ENCODE measurements at regions not wholly inside any gene's neighbourhood (a gene's known extent, or its start where the extent isn't known, plus 50 kb on each side); places are given as distances from the start of the nearest gene placed in this dataset.

GRCh38 chr5:98624145-98624880 lies 149.2 kb upstream of the RGMB start:
- 57% methylated on average over 3 of the region's 3 CpGs for WGBS
- Histone ChIP-seq H3K36me3 (no peaks in the 10 kb centered on the region), H3K4me1 (replicated peaks) (no peaks in the 10 kb centered on the region), H3K27ac (no peak overlapping the region), H3K9me3 (no peaks in the 10 kb centered on the region), H3K4me3 (no peak overlapping the region), H3K27me3 (replicated peaks; ENCODE audit: insufficient read depth) (no peaks in the 10 kb centered on the region)
- DNase-seq (ENCODE audit: low spot score) = no peak
- TF ChIP-seq POLR2A (IDR thresholded peaks at IDR 0.05) (no peak), POLR2AphosphoS5 (IDR thresholded peaks at IDR 0.05) (no peak)
- TF ChIP-seq, protein P1, sequence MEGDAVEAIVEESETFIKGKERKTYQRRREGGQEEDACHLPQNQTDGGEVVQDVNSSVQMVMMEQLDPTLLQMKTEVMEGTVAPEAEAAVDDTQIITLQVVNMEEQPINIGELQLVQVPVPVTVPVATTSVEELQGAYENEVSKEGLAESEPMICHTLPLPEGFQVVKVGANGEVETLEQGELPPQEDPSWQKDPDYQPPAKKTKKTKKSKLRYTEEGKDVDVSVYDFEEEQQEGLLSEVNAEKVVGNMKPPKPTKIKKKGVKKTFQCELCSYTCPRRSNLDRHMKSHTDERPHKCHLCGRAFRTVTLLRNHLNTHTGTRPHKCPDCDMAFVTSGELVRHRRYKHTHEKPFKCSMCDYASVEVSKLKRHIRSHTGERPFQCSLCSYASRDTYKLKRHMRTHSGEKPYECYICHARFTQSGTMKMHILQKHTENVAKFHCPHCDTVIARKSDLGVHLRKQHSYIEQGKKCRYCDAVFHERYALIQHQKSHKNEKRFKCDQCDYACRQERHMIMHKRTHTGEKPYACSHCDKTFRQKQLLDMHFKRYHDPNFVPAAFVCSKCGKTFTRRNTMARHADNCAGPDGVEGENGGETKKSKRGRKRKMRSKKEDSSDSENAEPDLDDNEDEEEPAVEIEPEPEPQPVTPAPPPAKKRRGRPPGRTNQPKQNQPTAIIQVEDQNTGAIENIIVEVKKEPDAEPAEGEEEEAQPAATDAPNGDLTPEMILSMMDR (IDR thresholded peaks at IDR 0.05) = no peak
- intact Hi-C loops (cut with DNase I) = no loop called here

DNA sequence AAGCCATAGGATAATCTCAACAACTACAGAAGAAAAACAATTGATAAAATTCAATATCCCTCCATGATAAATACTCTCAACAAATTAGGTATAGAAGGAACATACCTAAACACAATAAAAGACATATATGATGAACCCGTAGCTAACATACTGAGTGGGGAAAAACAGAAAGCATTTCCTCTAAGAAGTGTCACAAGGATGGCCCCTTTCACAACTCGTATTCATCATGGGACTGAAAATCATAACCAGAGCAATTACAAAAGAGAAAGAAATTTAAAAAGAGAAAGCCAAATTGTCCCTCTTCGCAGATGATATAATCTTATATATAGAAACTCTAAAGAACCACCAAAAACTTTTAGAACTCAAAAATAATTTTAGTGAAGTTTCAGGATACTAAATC lies 146.3 kb upstream of the RGMB start:
- intact Hi-C loops (cut with DNase I) = no loop called here
- DNase-seq (ENCODE audit: low spot score) = no peak
- Histone ChIP-seq H3K27me3 (replicated peaks; ENCODE audit: insufficient read depth) (no peaks in the 10 kb centered on the region), H3K4me1 (replicated peaks) (no peaks in the 10 kb centered on the region), H3K9me3 (no peaks in the 10 kb centered on the region), H3K4me3 (no peak overlapping the region), H3K36me3 (no peaks in the 10 kb centered on the region), H3K27ac (no peak overlapping the region)
- TF ChIP-seq POLR2AphosphoS5 (IDR thresholded peaks at IDR 0.05) (no peak), POLR2A (IDR thresholded peaks at IDR 0.05) (no peak)
- TF ChIP-seq, protein P1 (IDR thresholded peaks at IDR 0.05) = no peak
- 93% methylated on average over 3 of the region's 3 CpGs for WGBS

GRCh38 chr5:98630621-98631020 lies 142.8 kb upstream of the RGMB start:
- no peak for DNase-seq (ENCODE audit: low spot score)
- Histone ChIP-seq H3K4me1 (replicated peaks) (no peaks in the 10 kb centered on the region), H3K27ac (no peak overlapping the region), H3K9me3 (no peaks in the 10 kb centered on the region), H3K27me3 (replicated peaks; ENCODE audit: insufficient read depth) (no peaks in the 10 kb centered on the region), H3K36me3 (no peaks in the 10 kb centered on the region), H3K4me3 (no peak overlapping the region)
- no peak for TF ChIP-seq POLR2AphosphoS5 (IDR thresholded peaks at IDR 0.05)
- TF ChIP-seq, protein P1 (IDR thresholded peaks at IDR 0.05) = no peak
- TF ChIP-seq POLR2A (IDR thresholded peaks at IDR 0.05) = no peak
- intact Hi-C loops (cut with DNase I) = no loop called here
- WGBS = 86% methylated on average over 1 of the region's 1 CpG

GRCh38 chr5:98631311-98632054 lies 142.0 kb upstream of the RGMB start:
- DNase-seq (ENCODE audit: low spot score) = no peak
- no peaks in the 10 kb centered on the region for H3K36me3 ChIP-seq
- intact Hi-C loops (cut with DNase I) = no loop called here
- H3K9me3 ChIP-seq = no peaks in the 10 kb centered on the region
- no peak overlapping the region for H3K27ac ChIP-seq
- no peak overlapping the region for H3K4me3 ChIP-seq
- TF ChIP-seq POLR2A (IDR thresholded peaks at IDR 0.05) = no peak
- TF ChIP-seq, protein P1 (IDR thresholded peaks at IDR 0.05) = no peak
- no peak for TF ChIP-seq POLR2AphosphoS5 (IDR thresholded peaks at IDR 0.05)
- H3K4me1 ChIP-seq (replicated peaks) = no peaks in the 10 kb centered on the region
- H3K27me3 ChIP-seq (replicated peaks; ENCODE audit: insufficient read depth) = no peaks in the 10 kb centered on the region
- WGBS = 81% methylated on average over 1 of the region's 1 CpG
